WTC11 (cell line): ENCODE measurements at regions not wholly inside any gene's neighbourhood (a gene's known extent, or its start where the extent isn't known, plus 50 kb on each side); places are given as distances from the start of the nearest gene placed in this dataset.
"Not testable (repeated sequence)": the region's sequence is repeated elsewhere in the genome, so short reads cannot be mapped to it uniquely, and the experiment has no call there.

Experiments used
- ATAC-seq: fragments of 200-7000 bp; cut with Tn5 transposase; 2 replicates; pipeline ENCODE4 v1.10.0; 2021; ENCODE audit warnings: mild to moderate bottlenecking, moderate library complexity
- CTCF ChIA-PET: fragments of 300-600 bp; sonication (Branson Sonifier 250); formaldehyde crosslinking; loops from one replicate; lab custom pipeline; 2021; ENCODE audit warnings: antibody characterized with exemption; lab: Charles Lee
- POLR2A ChIA-PET: fragments of 350-600 bp; sonication (Branson Sonifier 250); formaldehyde crosslinking; loops from one replicate; lab custom pipeline; 2021; ENCODE audit warnings: antibody characterized with exemption; lab: Charles Lee
- DNase-seq: peaks from one replicate; pipeline ENCODE4 v3.0.0; 2021; ENCODE audit warnings: low spot score
- H3K27ac Mint-ChIP-seq: 2 replicates; pipeline ENCODE4 v1.8.0; 2021; ENCODE audit warnings: mixed read lengths
- H3K27me3 Mint-ChIP-seq: 2 replicates; pipeline ENCODE4 v1.8.0; 2021; ENCODE audit warnings: low read depth, mild to moderate bottlenecking, moderate library complexity, mixed read lengths
- H3K36me3 Mint-ChIP-seq: 2 replicates; pipeline ENCODE4 v1.8.0; 2021; ENCODE audit warnings: mixed read lengths
- H3K4me1 Mint-ChIP-seq: 2 replicates; pipeline ENCODE4 v1.8.0; 2022; ENCODE audit warnings: mixed read lengths
- H3K4me3 Mint-ChIP-seq: 2 replicates; pipeline ENCODE4 v1.8.0; 2021; ENCODE audit warnings: mild to moderate bottlenecking, moderate library complexity, mixed read lengths
- H3K9me3 Mint-ChIP-seq: 2 replicates; pipeline ENCODE4 v1.8.0; 2021; ENCODE audit warnings: mixed read lengths
- ARID4B ChIP-seq: sonication (generic); formaldehyde crosslinking; IDR thresholded peaks from 2 replicates; pipeline ENCODE4 v1.8.0; 2023; ENCODE audit warnings: missing genetic modification reagents, mild to moderate bottlenecking, borderline replicate concordance
- ATF3 ChIP-seq: sonication (generic); formaldehyde crosslinking; conservative IDR thresholded peaks from 2 replicates; pipeline ENCODE4 v1.8.1; 2022; ENCODE audit warnings: mild to moderate bottlenecking, missing genetic modification reagents
- E2F1 ChIP-seq: sonication (generic); formaldehyde crosslinking; IDR thresholded peaks from 2 replicates; pipeline ENCODE4 v1.8.0; 2022; ENCODE audit warnings: mild to moderate bottlenecking, missing genetic modification reagents
- ERG ChIP-seq: fragments of 250-450 bp; sonication (Bioruptor Pico); IDR thresholded peaks from 2 replicates; pipeline ENCODE4 v1.8.0; 2021; ENCODE audit warnings: mild to moderate bottlenecking
- ETV6 ChIP-seq: sonication (generic); formaldehyde crosslinking; IDR thresholded peaks from 2 replicates; pipeline ENCODE4 v1.8.1; 2022; ENCODE audit warnings: mild to moderate bottlenecking, missing genetic modification reagents
- FOXJ3 ChIP-seq: sonication (generic); formaldehyde crosslinking; IDR thresholded peaks from 2 replicates; pipeline ENCODE4 v1.9.0; 2021; ENCODE audit warnings: missing genetic modification reagents, mild to moderate bottlenecking, borderline replicate concordance
- FOXP4 ChIP-seq: sonication (generic); formaldehyde crosslinking; IDR thresholded peaks from 2 replicates; pipeline ENCODE4 v1.8.0; 2022; ENCODE audit warnings: mild to moderate bottlenecking, missing genetic modification reagents
- GRHL2 ChIP-seq: fragments of 250-450 bp; sonication (Bioruptor Pico); IDR thresholded peaks from 2 replicates; pipeline ENCODE4 v1.8.0; 2022; ENCODE audit warnings: mild to moderate bottlenecking, moderate library complexity; ENCODE audit not compliant: insufficient replicate concordance, severe bottlenecking
- KAT7 ChIP-seq: sonication (generic); formaldehyde crosslinking; IDR thresholded peaks from 2 replicates; pipeline ENCODE4 v1.8.1; 2023; ENCODE audit warnings: missing genetic modification reagents, mild to moderate bottlenecking, borderline replicate concordance
- MLX ChIP-seq: sonication (generic); formaldehyde crosslinking; IDR thresholded peaks from 2 replicates; pipeline ENCODE4 v1.8.1; 2023; ENCODE audit warnings: mild to moderate bottlenecking, missing genetic modification reagents, moderate library complexity
- NR1H2 ChIP-seq: sonication (generic); formaldehyde crosslinking; IDR thresholded peaks from 2 replicates; pipeline ENCODE4 v1.9.0; 2021; ENCODE audit warnings: mild to moderate bottlenecking, moderate library complexity, missing genetic modification reagents
- NR2C2 ChIP-seq: sonication (generic); formaldehyde crosslinking; IDR thresholded peaks from 2 replicates; pipeline ENCODE4 v1.8.0; 2022; ENCODE audit warnings: mild to moderate bottlenecking, missing genetic modification reagents
- SMAD3 ChIP-seq: sonication (generic); formaldehyde crosslinking; IDR thresholded peaks from 2 replicates; pipeline ENCODE4 v1.8.0; 2022; ENCODE audit warnings: missing genetic modification reagents, mild to moderate bottlenecking, borderline replicate concordance
- ZNF232 ChIP-seq: sonication (generic); formaldehyde crosslinking; IDR thresholded peaks from 2 replicates; pipeline ENCODE4 v1.8.0; 2022; ENCODE audit warnings: mild to moderate bottlenecking, missing genetic modification reagents
- ZNF281 ChIP-seq: sonication (generic); formaldehyde crosslinking; IDR thresholded peaks from 2 replicates; pipeline ENCODE4 v1.8.0; 2023; ENCODE audit warnings: mild to moderate bottlenecking, missing genetic modification reagents
- ZNF396 ChIP-seq: fragments of 250-450 bp; sonication (Bioruptor Pico); IDR thresholded peaks from 2 replicates; pipeline ENCODE4 v1.8.0; 2021; ENCODE audit warnings: mild to moderate bottlenecking, moderate library complexity, borderline replicate concordance
- ZSCAN18 ChIP-seq: fragments of 250-450 bp; sonication (Bioruptor Pico); IDR thresholded peaks from 2 replicates; pipeline ENCODE4 v2.1.2; 2022; ENCODE audit warnings: mild to moderate bottlenecking, moderate library complexity

- no peak for ATAC-seq
- ChIA-PET POLR2A (no interaction called here), CTCF (no interaction called here)
- Mint-ChIP-seq H3K4me3 (no peak overlapping the region), H3K27ac (no peak overlapping the region), H3K9me3 (peaks cover 5% of the 10 kb centered on the region), H3K27me3 (no peaks in the 10 kb centered on the region), H3K36me3 (no peaks in the 10 kb centered on the region), H3K4me1 (no peaks in the 10 kb centered on the region)
- DNase-seq, result no peak
- TF ChIP-seq ERG (CRISPR knock-in tag), result no peak
- no peak for TF ChIP-seq MLX (CRISPR knock-in tag)
- no peak for TF ChIP-seq FOXJ3 (CRISPR knock-in tag)
- TF ChIP-seq SMAD3, result no peak
- no peak for TF ChIP-seq ZNF281 (CRISPR knock-in tag)
- TF ChIP-seq ZNF232, result no peak
- TF ChIP-seq ETV6, result no peak
- no peak for TF ChIP-seq NR2C2 (CRISPR knock-in tag)
- TF ChIP-seq NR1H2, result no peak
These were observed 146.2 kb upstream of the FAT4 start for GRCh38 chr4:125168531-125168930.

GRCh38 chr4:125166012-125166411, 148.7 kb upstream of the FAT4 start:
- H3K27ac Mint-ChIP-seq, POLR2A ChIA-PET, H3K9me3 Mint-ChIP-seq, ATAC-seq, H3K4me3 Mint-ChIP-seq, CTCF ChIA-PET, DNase-seq, H3K27me3 Mint-ChIP-seq, H3K36me3 Mint-ChIP-seq, H3K4me1 Mint-ChIP-seq: not testable (repeated sequence)

GRCh38 chr4:125159001-125159400, 155.8 kb upstream of the FAT4 start:
- CTCF ChIA-PET, result no interaction called here
- DNase-seq (no peak), ATAC-seq (no peak)
- no peaks in the 10 kb centered on the region; the same call in none of the 2 replicates for H3K36me3 Mint-ChIP-seq
- H3K27ac Mint-ChIP-seq, result no peak overlapping the region
- no peaks in the 10 kb centered on the region for H3K27me3 Mint-ChIP-seq
- H3K4me1 Mint-ChIP-seq, result no peaks in the 10 kb centered on the region
- H3K9me3 Mint-ChIP-seq, result peaks cover 13% of the 10 kb centered on the region
- POLR2A ChIA-PET, result no interaction called here
- no peak overlapping the region for H3K4me3 Mint-ChIP-seq
- TF ChIP-seq ZNF396 (CRISPR knock-in tag) (no peak), ARID4B (no peak), MLX (CRISPR knock-in tag) (no peak), ZSCAN18 (CRISPR knock-in tag) (no peak), ATF3 (CRISPR knock-in tag) (no peak), KAT7 (CRISPR knock-in tag) (no peak), E2F1 (CRISPR knock-in tag) (no peak), FOXP4 (CRISPR knock-in tag) (no peak), GRHL2 (CRISPR knock-in tag) (no peak)
